ENCODE measurements at regions not wholly inside any gene's neighbourhood (a gene's known extent, or its start where the extent isn't known, plus 50 kb on each side); places are given as distances from the start of the nearest gene placed in this dataset.

DNA sequence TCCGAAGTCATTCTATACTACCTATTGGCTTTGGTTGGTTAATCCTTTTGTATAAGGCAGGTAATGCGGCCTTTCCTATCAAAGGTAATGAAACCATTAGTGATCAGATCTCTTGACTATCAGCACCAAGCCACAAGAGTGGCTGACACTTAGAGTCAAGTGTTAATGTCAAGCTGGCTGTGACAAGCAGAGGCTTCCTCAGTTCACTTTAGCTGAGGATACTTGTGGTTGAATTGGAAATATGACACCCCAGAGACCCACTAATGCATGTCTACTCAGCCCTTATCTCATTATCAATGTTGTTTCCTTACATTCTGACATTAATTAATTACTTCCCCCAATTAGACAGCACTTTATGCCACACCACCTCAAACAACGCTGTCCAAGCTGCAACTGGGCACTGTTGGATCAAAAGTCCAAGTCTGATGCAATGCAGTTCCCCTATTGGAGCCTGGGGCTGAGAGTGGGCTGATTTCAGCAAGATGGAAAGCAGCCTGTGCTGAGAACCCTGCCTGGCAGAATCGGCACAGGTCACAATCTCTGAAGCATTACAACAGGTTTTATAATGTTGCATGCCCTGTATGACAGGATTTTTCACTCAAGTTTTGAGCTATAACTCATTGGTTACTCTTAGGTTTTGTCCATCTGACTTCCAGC lies 273.5 kb downstream of the COL12A1 start:
- TF ChIP-seq GATA2 (IDR thresholded peaks at IDR 0.05; ENCODE audit: low read depth, low read length): no peak
- TF ChIP-seq GATA3 (IDR thresholded peaks at IDR 0.05; ENCODE audit: low read depth, low read length): no peak

DNA sequence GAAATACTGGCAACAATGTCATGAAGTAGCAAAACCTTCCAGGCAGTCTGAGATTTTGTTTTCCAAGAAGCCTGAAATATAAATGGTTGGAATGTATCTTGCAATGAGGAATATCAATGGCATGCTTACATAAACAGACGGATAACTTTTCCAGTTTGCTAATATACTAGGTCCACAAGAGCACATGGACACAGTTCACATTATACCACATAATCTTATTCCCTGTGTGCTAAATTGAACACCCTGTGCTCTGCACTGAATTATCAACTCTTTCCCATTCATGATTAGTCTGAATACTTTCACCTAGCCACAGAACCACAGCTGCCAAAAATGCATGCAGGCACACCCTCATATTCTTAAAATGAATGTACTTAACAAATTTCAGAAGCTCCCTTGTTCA lies 274.3 kb downstream of the COL12A1 start:
- no peak for TF ChIP-seq GATA3 (IDR thresholded peaks at IDR 0.05; ENCODE audit: low read depth, low read length)
- no peak for TF ChIP-seq GATA2 (IDR thresholded peaks at IDR 0.05; ENCODE audit: low read depth, low read length)

DNA sequence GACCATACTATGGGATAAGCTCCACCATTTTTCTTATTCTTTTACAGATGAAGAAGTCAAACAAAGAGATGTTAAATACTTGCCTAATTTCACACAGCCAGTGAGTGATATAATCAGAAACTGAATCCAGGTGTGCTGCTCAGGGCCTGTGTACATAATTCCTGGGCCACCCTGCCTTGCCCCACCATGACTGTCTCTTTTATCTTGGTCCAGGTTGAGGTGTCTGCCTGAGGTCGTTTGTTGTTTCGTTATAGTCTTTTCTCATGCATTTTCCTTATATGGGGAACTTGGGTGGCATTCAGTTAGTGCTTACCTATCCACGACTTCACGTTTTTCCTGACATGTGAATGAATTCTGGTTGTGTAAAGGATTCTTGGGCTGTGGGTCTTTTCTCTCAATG lies 277.6 kb downstream of the COL12A1 start:
- no peak for TF ChIP-seq GATA3 (IDR thresholded peaks at IDR 0.05; ENCODE audit: low read depth, low read length)

DNA sequence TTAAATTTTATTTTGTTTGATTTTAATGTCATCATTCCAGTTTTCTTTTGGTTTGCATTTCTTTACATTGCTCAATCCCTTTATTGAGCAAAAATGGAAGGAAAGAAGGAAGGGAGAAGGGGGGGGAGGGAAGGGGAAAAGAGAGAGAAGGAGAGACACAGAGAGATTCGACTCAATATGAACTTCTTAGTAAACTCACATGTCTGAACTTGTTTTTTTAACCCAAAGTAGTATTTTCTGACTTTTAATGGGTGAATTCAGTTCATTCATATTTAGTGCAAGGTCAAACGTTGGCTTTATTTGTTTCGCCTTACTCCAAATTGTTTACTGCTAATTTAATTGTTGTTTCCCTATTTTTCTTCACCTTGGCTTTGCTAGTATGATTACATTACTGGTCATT lies 278.6 kb downstream of the COL12A1 start:
- TF ChIP-seq GATA2 (IDR thresholded peaks at IDR 0.05; ENCODE audit: low read depth, low read length) (no peak), GATA3 (IDR thresholded peaks at IDR 0.05; ENCODE audit: low read depth, low read length) (no peak)

DNA sequence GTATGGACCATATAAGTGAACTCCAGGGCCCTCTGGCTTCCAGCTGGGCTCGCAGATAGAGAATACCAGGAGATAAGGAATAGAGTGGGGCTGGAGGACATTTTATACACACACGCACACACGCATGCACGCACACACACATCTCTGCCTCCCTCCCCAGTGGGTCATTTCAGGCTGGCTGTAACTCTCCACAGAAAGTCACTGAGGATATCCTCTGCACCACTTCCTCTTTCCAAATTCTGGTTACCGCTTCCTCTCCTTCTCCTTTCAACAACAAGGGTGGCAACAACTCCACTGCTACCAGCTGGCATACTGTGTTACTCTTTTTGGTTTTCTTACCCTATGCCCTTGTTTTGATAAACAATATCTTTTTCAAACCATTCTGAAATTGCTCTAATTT lies 280.2 kb downstream of the COL12A1 start:
- TF ChIP-seq GATA3 (IDR thresholded peaks at IDR 0.05; ENCODE audit: low read depth, low read length) (no peak), GATA2 (IDR thresholded peaks at IDR 0.05; ENCODE audit: low read depth, low read length) (no peak)

DNA sequence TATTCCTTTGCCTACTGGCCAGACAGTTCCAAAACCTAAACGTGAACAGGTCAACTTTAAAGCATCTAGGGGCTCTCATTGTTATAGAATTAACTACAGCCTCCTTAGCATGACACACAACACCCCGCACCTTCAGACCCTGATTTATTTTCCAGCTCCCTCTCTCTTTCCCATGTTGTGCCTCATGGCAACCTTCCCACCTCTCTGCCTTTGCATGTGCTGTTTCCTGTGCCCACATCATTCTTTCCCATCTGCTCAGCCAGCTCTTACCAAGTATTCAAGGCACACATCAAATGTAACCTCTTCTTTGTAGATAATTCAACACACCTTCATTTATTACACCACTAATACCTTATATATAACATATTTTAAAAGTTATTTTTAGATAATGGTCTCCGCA lies 291.0 kb downstream of the COL12A1 start:
- no peak for TF ChIP-seq GATA2 (IDR thresholded peaks at IDR 0.05; ENCODE audit: low read depth, low read length)
- no peak for TF ChIP-seq GATA3 (IDR thresholded peaks at IDR 0.05; ENCODE audit: low read depth, low read length)

DNA sequence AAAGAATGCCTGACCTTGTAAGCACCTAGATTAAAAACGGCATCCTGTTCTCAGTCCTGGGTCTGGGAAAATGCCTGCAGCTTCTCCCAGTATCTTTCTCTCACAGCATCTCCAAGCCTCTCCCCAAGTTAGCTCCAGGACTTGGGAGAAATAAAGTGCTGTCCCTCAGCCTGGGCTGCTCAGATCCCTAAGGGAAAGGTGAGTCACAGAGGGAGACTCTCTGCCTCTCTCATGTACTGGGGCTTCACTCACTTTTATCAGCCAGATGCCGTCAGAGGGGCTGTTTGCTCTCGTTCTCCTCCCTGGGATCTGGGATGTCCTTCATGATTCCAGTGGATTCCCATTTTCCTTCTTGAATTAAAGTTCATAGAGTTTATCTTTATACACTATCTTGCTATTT lies 293.6 kb downstream of the COL12A1 start:
- TF ChIP-seq GATA2 (IDR thresholded peaks at IDR 0.05; ENCODE audit: low read depth, low read length): no peak

DNA sequence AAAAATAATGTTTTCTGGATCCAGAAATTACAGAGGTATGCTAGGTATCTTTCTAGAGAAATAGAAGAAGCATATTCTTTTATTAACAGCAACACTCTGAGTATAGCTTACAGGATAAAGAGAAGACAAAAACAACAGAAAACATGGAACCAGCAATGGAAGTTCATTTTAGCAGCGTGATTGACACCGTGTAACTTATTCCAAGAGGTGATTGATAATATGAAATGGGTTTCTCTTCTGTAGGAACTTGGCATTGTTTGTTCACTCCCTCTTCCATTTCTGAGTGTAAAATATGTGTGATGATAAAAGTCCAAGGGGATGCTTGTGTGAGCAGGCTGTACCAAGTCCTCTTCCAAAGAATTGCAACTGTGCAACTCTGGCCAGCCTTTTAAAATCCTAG lies 303.0 kb downstream of the COL12A1 start:
- TF ChIP-seq GATA2 (IDR thresholded peaks at IDR 0.05; ENCODE audit: low read depth, low read length) (no peak), GATA3 (IDR thresholded peaks at IDR 0.05; ENCODE audit: low read depth, low read length) (no peak)

DNA sequence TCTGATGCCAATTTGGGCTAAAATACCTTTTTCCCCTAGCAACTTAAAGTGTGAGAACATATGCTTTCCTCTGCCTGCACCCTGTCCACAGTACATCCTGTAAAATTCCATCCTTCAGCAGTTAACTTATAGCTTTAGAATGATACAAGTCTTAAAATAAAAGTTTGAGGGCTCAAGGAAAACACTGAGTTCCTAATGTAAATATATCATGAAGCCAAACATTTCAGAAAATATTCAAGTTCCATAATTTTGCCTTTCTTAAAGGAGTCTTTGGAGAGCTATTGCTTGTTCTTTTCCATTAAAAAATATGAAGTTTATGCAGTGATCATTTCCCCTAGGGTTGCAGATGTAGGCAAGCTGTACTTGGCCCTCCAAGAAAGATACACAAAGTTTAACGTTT lies 303.8 kb downstream of the COL12A1 start:
- TF ChIP-seq GATA3 (IDR thresholded peaks at IDR 0.05; ENCODE audit: low read depth, low read length) (no peak), GATA2 (IDR thresholded peaks at IDR 0.05; ENCODE audit: low read depth, low read length) (no peak)

DNA sequence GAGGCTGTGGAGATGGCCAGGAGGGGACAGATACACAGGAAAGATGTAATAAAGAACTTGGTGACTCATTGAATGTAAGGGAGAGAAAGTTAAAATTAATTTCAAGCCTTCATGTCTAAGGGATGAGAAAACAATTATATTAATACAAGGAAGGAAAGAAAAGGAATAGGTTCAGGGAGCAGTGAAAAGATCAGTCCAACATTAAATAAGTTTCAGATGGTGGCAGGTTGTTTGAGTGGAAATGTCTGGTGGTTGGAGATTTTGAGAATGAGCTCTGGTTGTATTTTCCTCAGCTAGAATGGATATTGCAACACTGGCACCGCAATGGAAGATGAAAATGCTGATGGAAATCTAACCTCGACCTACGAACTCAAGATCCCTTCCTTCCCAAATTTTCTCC lies 304.3 kb downstream of the COL12A1 start:
- TF ChIP-seq GATA3 (IDR thresholded peaks at IDR 0.05; ENCODE audit: low read depth, low read length): no peak
- TF ChIP-seq GATA2 (IDR thresholded peaks at IDR 0.05; ENCODE audit: low read depth, low read length): no peak

DNA sequence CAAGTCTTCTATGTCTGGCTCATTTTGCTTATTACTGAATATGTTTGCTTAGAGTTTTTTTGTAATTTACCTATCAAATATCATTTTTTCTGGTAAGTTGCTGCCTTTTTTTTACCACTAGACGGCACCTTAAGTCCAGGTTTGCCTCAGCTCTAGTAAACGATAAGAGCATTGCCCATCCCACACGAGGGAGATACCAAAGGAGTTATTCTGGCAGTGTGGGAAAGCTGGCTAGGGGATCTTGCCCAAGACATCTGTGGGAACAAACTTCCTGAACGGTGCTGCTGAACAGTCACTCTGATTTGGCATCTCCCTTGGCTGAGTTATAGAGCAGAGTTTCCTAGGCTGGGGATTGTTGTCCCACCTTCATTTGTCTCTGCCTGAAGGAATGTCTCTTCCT lies 306.4 kb downstream of the COL12A1 start:
- TF ChIP-seq GATA3 (IDR thresholded peaks at IDR 0.05; ENCODE audit: low read depth, low read length) (no peak), GATA2 (IDR thresholded peaks at IDR 0.05; ENCODE audit: low read depth, low read length) (no peak)

DNA sequence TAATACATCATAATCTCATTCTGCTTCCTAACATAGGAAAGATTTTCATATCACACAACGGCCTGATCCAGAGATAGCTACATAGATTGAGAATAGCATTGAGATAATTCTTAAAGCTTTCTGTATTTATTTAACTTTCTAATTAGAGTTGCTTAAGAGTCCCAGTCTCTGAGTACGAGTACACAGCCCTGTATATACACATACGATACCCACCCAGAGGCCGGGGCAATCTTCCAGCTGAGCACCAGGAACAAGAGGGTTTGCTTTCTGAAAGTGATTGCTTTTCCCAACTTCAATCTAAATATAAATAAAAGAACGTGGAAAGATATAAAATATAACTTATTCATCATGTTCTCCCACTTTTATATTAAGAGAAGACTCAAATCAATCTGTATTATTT lies 313.8 kb downstream of the COL12A1 start:
- TF ChIP-seq GATA3 (IDR thresholded peaks at IDR 0.05; ENCODE audit: low read depth, low read length): no peak
- no peak for TF ChIP-seq GATA2 (IDR thresholded peaks at IDR 0.05; ENCODE audit: low read depth, low read length)

DNA sequence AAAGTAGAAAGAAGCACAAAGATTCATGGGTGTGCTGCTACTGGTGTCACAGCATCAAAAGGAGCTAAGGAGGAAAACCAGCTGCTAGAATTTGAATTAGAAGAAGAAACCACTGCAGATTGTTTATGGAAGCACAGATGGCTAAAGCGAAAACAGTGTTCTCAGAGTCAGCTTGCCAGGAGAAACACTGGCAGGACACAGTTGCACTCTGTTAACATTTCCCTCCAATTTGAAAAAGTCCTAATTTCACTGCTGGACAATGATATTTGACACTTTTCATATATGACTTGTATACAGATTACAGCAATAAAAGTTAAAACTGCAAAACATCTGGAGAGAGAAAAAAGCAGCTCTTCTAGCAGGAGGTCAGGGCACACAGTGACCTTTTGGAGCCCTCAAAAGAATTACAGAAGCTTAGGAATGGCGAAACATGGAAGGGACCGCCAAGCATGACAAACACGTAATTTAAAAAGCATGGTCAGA lies 314.5 kb downstream of the COL12A1 start:
- TF ChIP-seq GATA3 (IDR thresholded peaks at IDR 0.05; ENCODE audit: low read depth, low read length) (no peak), GATA2 (IDR thresholded peaks at IDR 0.05; ENCODE audit: low read depth, low read length) (no peak)

DNA sequence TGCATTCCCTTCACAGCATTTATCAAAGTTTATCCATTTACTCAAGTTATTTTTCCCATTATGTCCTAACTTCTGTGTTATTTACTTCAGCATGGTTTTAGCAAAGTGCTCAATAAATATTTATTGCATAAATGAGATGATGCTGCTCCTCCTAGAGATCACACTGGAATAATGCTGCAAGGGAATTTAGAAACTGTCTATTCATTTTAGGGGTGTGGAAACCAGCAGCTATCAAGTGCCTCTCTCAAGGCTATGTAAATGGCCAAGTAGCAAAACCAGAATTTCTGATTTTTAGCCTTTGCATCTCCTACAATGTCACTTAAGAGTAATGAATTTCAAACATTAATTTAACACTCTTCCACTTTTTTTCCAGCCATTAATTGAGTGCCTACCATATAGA lies 316.2 kb downstream of the COL12A1 start:
- TF ChIP-seq GATA3 (IDR thresholded peaks at IDR 0.05; ENCODE audit: low read depth, low read length): no peak
- TF ChIP-seq GATA2 (IDR thresholded peaks at IDR 0.05; ENCODE audit: low read depth, low read length): no peak

DNA sequence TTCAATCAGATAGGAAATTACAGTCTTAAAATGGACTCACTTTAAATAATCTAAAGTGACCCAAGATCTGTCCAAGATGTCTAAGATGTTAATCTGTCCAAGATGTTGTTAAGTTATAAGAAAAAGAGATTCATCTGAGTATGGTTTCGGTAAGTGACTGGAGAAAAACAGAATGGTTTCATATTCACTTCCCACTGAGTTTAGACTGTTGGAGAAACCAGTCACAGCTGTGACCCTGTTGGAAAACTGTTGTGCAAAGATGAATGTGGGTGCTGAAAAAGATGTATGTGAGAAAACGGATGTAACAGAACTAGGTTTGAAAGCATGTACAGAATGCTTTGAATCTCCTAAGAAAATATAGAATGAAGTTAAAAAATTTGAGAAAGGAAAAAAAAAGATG lies 325.9 kb downstream of the COL12A1 start:
- TF ChIP-seq GATA2 (IDR thresholded peaks at IDR 0.05; ENCODE audit: low read depth, low read length): no peak
- TF ChIP-seq GATA3 (IDR thresholded peaks at IDR 0.05; ENCODE audit: low read depth, low read length): no peak

DNA sequence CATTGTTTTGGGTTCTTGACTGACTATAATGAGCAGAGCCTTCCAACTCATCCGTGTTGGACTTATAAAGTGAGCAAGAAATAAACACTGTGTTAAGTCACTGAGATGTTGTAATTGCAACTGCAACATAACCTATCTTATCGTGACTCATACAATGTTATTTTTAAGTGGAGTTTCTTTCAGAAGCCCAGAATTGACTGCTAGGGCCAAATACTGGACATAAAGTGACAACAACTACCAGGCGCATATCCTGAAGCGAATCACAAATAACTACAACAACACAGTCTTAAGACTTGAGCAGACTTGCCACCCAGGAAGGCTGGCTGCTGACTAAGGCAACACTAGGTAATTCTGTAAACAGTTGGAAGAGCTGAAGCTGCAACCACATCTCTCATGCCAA lies 326.6 kb downstream of the COL12A1 start:
- no peak for TF ChIP-seq GATA3 (IDR thresholded peaks at IDR 0.05; ENCODE audit: low read depth, low read length)
- TF ChIP-seq GATA2 (IDR thresholded peaks at IDR 0.05; ENCODE audit: low read depth, low read length): no peak

Measured in SH-SY5Y (cell line).